ENCODE measurements at regions not wholly inside any gene's neighbourhood (a gene's known extent, or its start where the extent isn't known, plus 50 kb on each side); places are given as distances from the start of the nearest gene placed in this dataset.

- no peak for TF ChIP-seq CREB1 (CRISPR knock-in tag; IDR thresholded peaks at IDR 0.05; ENCODE audit: low read depth)
- TF ChIP-seq CTCF (conservative IDR thresholded peaks at IDR 0.05; ENCODE audit: low read depth in 2 of 2) = no peak
- TF ChIP-seq EZH2 (IDR thresholded peaks at IDR 0.05; ENCODE audit: low read depth, unreplicated experiment) = no peak
- no peak for TF ChIP-seq EZH2phosphoT487 (IDR thresholded peaks at IDR 0.05; ENCODE audit: unreplicated experiment)
- TF ChIP-seq REST (IDR thresholded peaks at IDR 0.05; ENCODE audit: unreplicated experiment) = no peak
- no peak for TF ChIP-seq POLR2AphosphoS5 (IDR thresholded peaks at IDR 0.05; ENCODE audit: low read depth)
- no peak for TF ChIP-seq JUNB (IDR thresholded peaks at IDR 0.05; ENCODE audit: unreplicated experiment)
- TF ChIP-seq ZNF114 (CRISPR knock-in tag; IDR thresholded peaks at IDR 0.05) = no peak
- TF ChIP-seq ZNF331 (CRISPR knock-in tag; IDR thresholded peaks at IDR 0.05; ENCODE audit: low read depth) = no peak
Observed at GRCh38 chr7:116382375-116382774, 117.2 kb upstream of the CAV2 start.

Measured in GM23338 (cell line).